ENCODE measurements at regions not wholly inside any gene's neighbourhood (a gene's known extent, or its start where the extent isn't known, plus 50 kb on each side); places are given as distances from the start of the nearest gene placed in this dataset.

GRCh38 chr13:111528513-111528912 lies 208.1 kb downstream of the TEX29 start:
- Histone ChIP-seq H3K27me3 (peaks cover 11 to 49% of the 10 kb centered on the region in 2 donors), H3K27ac (no peak overlapping the region), H3K4me1 (no peaks in the 10 kb centered on the region), H3K9me3 (no peaks in the 10 kb centered on the region), H3K4me3 (no peak overlapping the region), H3K36me3 (no peaks in the 10 kb centered on the region)
- ATAC-seq (no peak), DNase-seq (no peak)
- intact Hi-C loops (cut with DNase I): no loop called here
- TF ChIP-seq CTCF (IDR thresholded peaks at IDR 0.05): no peak

- TF ChIP-seq CTCF (IDR thresholded peaks at IDR 0.05): no peak
- ATAC-seq (no peak), DNase-seq (peak in 1 of 4 donors; percentile 55)
- H3K27me3 ChIP-seq: peaks cover 29 to 67% of the 10 kb centered on the region in 2 donors
- intact Hi-C loops (cut with DNase I): no loop called here
- no peak overlapping the region for H3K4me3 ChIP-seq
- no peaks in the 10 kb centered on the region for H3K9me3 ChIP-seq
- no peaks in the 10 kb centered on the region for H3K4me1 ChIP-seq
- H3K36me3 ChIP-seq: no peaks in the 10 kb centered on the region
- H3K27ac ChIP-seq: no peak overlapping the region
Observed at GRCh38 chr13:111530137-111530870, 209.9 kb downstream of the TEX29 start.

- DNase-seq (peak in 2 of 4 donors; percentile 14 to 42), ATAC-seq (no peak)
- no peak overlapping the region for H3K27ac ChIP-seq
- H3K4me1 ChIP-seq: no peaks in the 10 kb centered on the region
- no peak for TF ChIP-seq CTCF (IDR thresholded peaks at IDR 0.05)
- H3K4me3 ChIP-seq: no peak overlapping the region
- H3K36me3 ChIP-seq: no peaks in the 10 kb centered on the region
- H3K9me3 ChIP-seq: no peaks in the 10 kb centered on the region
- peaks cover 40 to 79% of the 10 kb centered on the region in 2 donors for H3K27me3 ChIP-seq
- intact Hi-C loops (cut with DNase I): no loop called here
Observed at GRCh38 chr13:111531505-111531904, 211.1 kb downstream of the TEX29 start.

- H3K27ac ChIP-seq: no peak overlapping the region
- no peak overlapping the region for H3K4me3 ChIP-seq
- TF ChIP-seq CTCF (IDR thresholded peaks at IDR 0.05): no peak
- no peaks in the 10 kb centered on the region for H3K4me1 ChIP-seq
- intact Hi-C loops (cut with DNase I): no loop called here
- H3K36me3 ChIP-seq: no peaks in the 10 kb centered on the region
- DNase-seq: no peak
- ATAC-seq: no peak
- H3K27me3 ChIP-seq: peaks cover 45 to 85% of the 10 kb centered on the region in 2 donors
- H3K9me3 ChIP-seq: no peaks in the 10 kb centered on the region
Observed at GRCh38 chr13:111532111-111532510, 211.7 kb downstream of the TEX29 start.

- DNase-seq (no peak), ATAC-seq (no peak)
- TF ChIP-seq CTCF (IDR thresholded peaks at IDR 0.05): no peak
- H3K4me1 ChIP-seq: no peaks in the 10 kb centered on the region
- peaks cover 45 to 98% of the 10 kb centered on the region in 2 donors for H3K27me3 ChIP-seq
- no peak overlapping the region for H3K27ac ChIP-seq
- H3K36me3 ChIP-seq: no peaks in the 10 kb centered on the region
- intact Hi-C loops (cut with DNase I): no loop called here
- no peak overlapping the region for H3K4me3 ChIP-seq
- H3K9me3 ChIP-seq: no peaks in the 10 kb centered on the region
Observed at GRCh38 chr13:111533900-111534683, 213.7 kb downstream of the TEX29 start.

Measured in left lung (tissue), 4 donors.